ENCODE measurements at regions not wholly inside any gene's neighbourhood (a gene's known extent, or its start where the extent isn't known, plus 50 kb on each side); places are given as distances from the start of the nearest gene placed in this dataset.
"Not testable (repeated sequence)": the region's sequence is repeated elsewhere in the genome, so short reads cannot be mapped to it uniquely, and the experiment has no call there.

DNA sequence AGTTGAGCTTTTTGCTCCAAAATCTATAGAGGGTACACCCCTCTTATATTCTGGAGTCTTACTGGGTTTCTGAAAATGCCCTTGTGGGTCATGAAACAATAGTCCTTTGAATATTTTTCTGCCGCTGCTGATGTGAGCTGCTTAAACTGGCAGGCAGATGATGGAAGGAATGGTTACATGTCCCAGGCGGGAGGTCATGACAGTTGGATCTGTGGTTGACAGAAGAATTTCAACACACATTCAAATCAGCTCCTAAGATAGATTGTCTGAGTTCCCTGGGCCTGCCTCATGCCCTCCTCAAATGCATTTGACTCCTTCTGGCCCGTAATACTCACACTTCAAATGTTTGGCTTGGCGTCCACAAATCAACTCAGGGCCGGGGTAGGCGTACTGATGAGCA is 105.0 kb upstream of the IKBKE start:
- DNase-seq, result peak; percentile 9

DNA sequence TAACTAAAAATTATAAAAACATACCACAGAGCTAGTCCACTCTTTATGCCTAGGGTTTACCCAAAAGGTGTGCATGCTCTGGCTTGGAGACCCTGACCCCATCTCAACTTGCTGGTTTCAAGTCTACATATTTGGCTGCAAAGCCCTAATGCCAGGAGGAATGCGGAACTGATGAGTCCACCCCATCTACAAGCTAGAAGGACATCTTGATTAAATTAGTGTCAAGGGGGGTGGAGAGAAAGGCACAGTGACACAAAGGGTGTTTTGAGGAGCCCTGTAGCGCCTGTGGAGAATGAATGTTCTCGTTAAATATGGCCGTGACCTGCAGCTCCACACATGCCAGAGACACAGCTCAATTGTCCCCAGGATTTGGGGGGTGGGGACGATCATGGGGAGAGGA is 104.1 kb upstream of the IKBKE start:
- not testable (repeated sequence) for DNase-seq

DNA sequence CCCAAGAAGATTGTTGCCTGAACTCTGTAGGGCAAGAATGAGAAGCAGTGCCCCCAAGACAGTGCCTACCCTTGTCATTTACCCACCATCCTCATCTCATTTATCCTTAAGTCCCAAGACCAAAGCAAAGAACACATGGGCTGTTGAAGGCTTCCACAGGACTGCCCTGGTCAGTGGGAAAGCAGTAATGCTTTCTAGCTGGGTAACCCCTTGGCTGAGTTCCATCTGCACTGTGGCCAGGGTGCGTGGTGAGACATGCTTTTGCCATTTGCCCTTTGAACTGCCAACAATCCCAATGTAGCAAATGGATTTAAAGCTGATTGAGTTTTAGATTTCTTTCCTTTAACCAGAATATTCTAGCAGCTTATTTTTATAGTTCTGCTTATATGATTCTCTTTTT is 103.5 kb upstream of the IKBKE start:
- not testable (repeated sequence) for DNase-seq

DNA sequence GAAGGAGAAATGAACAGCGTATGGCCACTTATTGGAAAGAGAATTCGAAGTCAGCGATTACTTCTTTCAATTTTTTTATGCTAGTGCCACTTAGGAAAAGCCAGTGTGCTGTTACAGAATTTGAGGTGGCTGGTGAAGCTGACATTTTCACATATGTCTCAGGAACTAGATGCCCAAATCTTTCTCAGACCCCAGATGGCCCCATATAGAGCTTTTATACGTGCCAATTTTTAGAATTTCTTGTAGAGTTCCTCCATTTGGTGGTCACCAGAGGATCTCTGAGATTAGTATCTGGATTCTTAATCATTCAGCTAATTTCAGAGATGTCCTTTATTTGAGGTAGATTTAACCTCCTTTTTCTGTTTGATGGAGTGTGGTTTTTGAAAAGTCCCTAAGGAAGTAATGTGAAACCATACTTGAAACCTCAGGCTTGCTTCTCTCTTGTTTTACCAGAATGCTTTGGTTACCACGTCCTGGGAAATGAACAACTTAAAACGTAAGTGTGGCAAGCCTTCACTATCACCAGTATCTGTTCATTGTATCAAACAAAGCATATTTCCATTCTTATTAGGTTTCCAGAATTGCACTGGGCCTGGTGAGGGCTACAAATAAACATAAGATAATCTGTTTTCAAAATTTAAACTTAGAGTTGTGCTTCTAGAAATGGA is 102.2 kb upstream of the IKBKE start:
- DNase-seq, result not testable (repeated sequence)

DNA sequence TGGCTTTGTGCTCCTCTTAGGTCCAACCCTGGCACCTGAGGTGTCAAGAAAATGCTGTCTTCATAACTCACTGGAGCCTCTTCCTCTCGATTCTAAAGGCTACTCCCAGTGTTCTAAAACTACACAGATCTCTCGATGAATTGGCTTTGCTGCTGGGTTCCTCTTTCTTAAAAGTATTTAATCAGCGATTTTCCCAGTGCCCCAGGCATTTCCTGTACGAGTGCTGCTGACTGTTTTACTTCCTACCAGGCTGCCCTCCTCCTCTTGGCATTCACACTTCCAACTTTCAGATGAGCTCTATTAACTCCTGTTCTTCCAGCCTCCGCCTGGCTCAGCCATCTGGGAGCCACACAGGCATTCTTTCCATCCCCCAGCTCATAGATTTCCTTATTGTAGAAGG is 95.6 kb upstream of the IKBKE start:
- not testable (repeated sequence) for DNase-seq

DNA sequence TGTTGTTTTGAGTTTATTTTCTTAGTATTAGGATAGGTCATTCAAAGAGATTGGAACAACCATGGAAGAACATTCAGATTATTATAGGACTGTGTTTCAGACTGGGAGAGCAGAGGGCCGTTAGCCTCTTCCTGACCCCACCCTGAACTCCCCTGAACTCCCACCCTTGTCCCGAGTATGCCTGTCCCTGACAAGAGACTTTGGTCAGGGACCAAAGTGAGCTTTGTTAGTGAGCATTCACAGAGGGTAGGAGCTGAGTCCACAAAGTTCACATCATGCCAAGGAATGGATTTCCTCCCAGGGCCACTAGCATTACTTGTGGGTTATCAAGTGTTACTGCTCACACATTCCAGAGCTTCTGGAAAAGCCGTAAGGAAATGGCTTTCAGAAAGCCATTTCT is 94.7 kb upstream of the IKBKE start:
- DNase-seq, result not testable (repeated sequence)

DNA sequence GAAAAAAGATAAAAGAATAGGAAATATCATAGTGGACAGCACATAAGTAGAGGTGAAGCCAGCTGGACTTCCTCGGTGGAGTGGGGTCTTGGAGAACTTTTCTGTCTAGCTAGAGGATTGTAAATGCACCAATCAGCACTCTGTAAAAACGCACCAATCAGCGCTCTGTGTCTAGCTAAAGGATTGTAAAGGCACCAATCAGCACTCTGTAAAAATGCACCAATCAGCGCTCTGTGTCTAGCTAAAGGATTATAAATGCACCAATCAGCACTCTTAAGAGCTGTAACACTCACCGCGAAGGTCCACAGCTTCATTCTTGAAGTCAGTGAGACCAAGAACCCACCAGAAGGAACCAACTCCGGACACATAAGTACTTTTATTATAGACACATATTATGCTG is 91.8 kb upstream of the IKBKE start:
- DNase-seq, result not testable (repeated sequence)

DNA sequence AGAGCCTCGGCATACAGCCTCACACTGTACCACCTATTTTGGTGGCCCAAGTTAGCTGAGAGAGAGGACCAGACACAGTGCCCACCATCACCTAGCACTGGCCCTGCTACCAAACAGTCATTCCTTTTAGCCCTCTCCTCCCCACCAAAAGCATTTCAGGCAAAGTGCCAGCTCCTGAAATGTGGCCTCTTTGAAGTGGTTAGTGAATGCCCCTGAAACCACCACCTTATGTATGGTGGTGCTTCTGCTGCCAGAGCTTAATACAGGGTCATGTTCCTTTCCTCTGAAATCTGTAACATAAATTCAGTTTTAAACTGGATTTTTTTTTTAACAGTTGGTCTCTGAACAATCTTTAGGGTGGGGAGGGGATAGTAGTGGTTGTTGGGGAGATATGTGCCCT is 91.0 kb upstream of the IKBKE start:
- DNase-seq, result not testable (repeated sequence)

DNA sequence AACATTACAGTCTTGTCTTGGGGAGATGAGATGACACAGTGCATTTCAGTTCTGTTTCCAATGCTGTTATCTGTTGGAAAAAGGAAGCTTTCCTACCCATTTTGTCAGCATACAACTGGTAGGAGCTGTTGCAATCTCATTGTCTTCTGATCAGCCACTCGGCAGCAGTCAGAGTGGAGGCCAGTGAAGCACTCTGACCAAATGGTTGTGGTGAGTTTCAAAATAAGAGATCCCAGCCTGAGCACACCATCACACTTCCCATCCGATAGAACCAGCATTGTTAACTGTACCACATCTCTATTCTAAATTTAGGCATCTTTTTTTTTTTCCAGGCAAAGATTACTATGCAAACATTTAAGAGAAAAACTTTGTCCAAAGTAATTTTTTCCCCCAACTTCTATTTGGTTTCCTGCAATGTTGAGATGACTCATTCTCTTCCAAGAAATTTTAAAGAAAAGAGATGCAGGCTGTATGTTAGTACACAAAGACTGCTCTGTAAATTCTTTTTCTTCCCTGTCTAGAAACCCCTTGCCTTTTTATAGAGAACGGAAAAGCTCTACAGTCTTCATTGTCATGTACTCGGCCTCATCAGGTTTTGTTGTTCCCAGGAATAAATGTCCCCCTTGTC is 90.0 kb upstream of the IKBKE start:
- peak; percentile 81 for DNase-seq

DNA sequence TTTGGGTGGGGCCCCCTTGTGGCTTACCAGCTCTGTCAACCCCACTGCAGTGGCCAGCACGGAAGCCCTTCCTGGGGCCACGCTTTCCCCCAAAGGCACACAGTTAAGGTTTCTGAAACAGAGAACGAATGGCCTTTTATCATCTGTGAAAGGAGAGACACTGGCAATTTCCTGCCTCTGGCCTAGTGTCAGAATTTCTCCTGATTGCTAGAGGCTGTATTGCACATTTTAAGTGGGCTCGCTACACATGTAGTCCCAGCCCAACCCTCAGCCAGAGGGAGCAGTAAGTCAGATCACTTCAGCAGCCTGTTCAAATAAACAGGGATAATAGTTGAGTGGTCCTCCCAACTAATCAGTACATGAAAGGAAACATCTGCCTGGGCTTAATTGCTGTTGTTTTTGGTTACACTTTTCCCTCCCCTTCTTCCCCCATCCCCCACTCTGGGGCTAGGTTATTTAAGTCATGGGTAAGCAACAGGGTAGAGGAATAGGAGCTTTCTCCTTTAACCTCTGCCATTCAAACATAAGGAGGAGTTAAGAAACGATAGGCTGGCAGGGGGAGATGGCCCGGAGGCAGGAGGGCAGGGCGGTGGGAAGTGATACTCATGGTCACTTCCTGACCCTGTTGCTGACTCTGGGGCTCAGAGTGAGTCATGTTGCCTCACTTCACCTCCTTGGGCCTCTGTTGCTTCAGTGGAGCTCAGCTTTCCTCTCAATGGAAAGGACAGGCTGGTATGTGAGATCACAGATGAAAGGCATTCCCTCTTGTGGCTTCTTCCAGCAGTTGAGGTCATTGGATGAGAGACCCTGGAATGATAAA is 89.3 kb upstream of the IKBKE start:
- DNase-seq, result peak; percentile 10

DNA sequence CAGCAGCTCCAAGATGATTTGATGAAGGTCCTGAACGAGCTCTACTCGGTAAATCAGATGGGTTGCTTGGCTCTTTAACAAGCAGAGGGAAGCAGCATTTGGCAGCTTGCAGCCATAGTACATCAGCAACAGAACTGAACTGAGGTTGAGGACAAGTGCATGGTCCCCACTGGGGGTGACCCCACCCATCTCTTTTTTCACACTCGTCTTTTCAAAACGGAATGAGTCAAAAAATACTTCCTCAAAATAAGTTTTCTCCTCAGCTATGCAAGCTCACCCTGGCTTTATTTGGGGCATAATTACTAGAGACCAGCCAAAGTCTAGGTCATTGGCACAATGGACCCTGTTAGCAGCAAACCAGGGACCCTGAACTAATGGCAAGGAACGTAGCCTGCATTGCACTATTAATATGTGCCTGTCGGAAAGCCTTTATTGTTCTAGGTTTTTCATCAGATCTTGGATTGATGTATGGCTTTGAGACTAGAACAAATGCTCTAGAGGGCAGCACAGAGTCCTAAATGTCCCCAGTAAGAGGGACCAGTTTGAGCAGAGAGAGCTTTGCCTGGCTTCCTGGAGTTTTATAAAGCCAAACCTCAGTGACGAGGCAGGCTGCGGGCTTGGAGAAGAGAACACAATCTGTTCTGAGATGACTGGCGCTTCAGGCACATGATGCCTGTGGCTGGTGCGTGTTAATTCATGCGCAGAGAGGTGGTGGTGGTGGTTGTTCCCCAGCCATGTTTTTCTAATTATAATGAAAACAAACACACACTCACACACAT is 86.1 kb upstream of the IKBKE start:
- DNase-seq, result peak; percentile 63

DNA sequence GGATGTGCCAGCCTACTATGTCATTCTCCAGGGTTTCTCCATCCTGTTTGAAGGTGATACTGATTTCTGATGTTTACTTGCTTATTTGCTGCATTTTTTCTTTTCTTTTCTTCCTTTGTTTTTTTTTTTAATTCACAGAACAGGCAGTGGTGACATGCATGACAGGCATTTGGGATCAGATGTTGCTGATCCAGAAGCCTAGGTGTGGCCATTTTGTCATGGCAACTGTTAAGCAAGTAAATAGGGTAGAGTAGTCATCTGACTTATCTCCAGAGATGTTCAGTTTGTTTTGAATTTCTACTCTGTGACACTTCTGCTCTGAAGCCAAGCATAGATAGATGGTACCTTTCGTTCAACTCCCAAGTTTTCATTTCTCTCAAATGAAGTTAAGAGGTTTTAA is 85.4 kb upstream of the IKBKE start:
- not testable (repeated sequence) for DNase-seq

DNA sequence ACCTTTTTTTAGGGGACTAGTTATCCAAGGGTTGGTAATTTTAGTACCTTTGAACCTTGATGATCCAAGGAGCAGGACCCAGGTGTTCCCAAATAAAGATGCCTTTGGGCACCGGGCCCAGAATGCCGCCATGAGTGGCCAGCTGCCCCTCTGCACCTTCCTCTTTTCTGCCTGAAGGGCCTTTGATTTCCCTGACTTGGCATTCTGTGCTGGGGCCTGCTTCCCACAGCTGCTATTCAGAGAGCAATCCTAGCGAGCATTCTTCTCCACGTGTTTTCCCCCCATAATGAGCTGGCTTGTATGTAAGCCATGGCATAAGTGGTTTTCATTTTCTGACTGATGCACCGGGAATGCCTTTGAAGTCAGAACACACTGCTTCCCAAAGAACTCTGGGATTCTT is 82.6 kb upstream of the IKBKE start:
- DNase-seq, result not testable (repeated sequence)

DNA sequence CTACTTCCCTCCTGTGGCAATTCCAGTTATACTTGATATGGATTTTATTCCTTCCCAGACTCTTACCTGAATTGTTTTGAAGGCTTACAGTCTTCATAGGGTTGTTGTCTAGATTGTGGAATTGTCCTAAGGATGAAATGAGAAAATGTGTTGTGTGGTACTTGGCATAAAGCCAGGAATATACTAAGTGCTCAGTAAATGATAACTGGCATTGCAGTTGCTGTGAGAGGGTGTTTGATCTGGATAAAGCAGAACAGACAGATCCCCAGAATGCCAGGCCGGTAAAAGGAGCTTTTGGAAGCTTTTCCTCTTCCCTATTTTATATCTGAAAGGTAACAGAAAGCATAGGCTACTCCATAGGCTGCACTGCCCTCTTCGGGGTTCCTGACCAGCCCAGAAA is 78.4 kb upstream of the IKBKE start:
- not testable (repeated sequence) for DNase-seq

DNA sequence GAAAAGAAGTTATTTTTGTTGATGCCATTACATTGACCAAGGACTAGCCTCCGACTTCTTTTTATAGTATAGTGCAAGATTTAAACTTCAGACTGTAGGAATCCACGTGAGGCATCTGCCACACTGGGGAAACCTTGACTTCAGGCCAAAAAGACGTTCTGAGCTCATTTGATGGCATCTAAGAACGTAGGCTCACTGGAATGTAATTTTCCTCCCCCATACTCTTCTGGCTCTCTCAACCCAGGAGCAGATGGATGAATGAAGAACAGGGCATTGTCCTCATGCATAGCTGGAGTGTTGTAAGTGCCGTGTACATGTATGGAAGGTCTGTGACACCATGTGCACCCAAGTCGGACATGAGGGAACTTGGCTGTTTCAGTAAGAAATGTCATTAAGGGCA is 72.8 kb upstream of the IKBKE start:
- DNase-seq, result not testable (repeated sequence)

DNA sequence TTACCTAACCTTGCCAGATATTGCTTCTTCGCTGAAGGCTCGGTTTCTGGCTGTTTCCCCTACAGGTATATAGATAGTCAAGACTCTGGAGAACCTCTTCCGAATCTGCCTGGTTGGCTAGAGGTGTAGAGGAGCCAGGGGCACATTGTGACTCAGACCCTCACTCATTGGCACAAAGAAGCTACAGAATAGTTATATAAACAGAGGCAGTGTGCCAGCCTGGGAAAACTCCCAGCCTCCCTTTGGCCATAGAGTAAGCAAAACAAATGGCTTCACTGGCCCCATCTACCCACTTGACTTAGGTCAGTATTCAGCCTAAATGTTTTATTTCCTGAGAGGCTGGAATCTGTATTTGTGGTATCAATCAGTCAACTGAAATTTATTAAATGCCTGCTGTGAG is 72.0 kb upstream of the IKBKE start:
- not testable (repeated sequence) for DNase-seq

DNA sequence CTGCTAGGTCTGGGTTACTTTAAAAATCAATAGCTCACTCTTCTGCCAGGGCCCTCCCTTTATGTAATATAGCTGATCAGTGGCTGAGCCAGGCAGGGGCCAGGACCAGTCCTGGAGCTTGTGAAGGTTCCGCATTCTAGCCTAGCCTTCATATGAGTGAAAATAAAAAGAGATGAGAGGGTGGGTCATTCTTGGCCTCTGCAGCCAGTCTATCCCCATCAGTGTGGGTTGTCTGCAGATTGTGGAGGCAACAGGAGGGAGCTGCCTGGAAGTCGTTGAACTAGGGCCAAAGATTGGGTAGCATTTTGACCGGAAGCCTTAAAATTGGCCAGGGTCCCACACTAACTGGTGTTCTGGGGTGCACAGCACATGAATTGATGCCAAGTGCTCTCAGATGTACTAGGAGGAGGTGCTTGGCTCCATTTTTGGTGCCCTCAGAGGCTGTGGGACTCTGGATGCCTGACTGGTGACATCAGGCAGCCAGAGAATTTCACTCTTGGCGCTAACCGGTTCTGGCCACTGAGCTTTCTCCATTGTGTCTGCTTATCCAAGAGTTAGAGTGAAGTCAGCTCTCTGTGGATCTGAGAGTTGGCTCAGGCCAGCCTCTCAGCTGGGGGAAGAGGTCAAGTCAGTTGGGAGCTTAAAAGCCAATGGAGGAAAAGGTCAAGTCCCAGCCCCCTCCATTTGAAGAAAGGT is 66.5 kb upstream of the IKBKE start:
- not testable (repeated sequence) for DNase-seq

DNA sequence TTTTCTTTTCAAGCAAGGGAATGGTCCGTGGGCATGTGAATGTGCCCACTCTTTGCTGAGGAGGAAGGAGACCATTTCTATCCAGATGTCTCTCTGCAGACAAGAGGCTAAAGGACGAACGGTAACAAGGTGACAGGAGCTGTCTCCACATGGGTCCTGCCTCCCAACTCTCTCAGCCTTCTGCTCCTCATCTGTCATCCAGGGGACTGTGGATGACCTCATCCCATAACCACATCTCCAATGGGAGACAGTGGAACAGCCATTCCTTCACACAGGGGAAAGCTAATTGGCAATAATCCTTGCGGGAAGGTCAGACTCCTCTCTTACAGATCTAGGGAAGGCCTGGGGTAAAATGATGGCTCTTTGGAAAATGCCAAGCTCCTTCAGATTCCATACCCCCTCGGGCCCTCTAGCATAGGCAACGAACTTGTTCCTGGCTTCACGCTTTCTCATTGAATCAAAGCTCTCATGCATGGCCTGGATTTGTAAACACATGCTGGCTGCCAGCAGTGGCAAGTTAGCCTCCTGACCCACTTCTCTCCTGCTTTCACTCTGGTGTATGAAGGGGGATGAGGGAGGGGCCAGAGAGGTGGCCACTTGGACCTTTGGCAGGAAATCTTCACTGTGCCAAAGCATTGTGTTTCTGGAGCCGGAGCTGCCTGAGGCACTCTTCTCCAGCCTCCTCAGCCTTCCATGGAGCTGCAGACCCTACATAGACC is 65.8 kb upstream of the IKBKE start:
- not testable (repeated sequence) for DNase-seq

DNA sequence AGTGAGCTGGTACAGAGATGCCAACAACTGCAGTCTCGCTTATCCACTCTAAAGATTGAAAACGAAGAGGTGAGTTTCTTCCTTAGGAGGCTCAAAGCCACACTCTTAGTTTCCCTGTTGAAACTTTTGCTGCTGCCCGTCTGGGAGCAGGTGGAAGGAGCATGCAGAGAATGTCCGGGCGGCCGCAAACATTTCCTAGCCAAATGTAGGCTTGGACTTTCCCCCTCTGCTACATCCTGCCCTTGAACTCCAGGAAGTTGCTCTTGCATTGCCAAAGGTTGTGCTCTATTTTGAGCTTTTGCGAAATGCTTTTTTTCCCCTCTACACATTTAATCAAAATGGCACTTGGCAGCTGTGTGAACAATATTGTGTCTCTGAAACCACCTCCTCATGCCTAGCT is 65.0 kb upstream of the IKBKE start:
- not testable (repeated sequence) for DNase-seq

DNA sequence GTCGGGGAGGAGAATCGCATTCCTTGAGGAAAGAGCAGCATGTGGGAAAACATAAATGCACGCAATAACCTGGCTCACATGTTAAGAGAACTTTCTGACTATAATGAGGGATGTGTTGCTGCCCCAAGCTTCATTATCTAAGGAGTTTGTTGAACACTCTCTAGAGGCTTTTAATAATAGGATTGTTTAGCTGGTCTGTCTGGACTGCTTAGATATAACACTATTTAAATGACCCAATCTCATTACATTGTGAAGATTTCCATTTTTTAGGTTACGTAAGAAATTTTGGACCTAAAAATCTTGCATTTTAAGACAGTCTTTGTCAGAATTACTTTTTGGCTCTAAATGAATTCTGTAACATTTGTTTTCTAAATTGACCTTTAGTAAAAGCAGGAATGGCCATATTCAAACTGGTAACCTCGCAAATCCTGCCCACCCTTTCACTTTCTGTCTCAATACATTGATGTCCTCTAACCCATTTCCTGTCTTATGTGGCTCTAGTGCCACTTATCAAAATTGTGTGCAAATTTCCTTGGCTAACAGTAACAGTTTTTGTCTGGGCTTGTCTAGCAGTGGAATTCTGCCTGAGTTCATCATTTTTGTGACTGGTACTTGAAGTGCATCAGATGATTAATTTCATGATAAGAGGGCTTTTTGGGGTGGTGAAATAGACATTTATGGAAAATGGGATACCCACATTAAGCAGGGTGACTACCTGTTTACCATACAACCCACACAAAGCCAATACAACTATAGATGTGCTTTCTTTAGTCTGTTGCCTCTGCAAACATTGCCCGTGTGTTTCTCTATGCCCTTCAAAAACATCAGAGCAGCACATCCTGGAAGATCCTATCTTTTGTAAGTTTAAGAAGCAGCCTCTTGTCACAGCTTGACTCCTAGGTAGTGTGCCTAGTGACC is 61.6 kb upstream of the IKBKE start:
- DNase-seq, result not testable (repeated sequence)

DNA sequence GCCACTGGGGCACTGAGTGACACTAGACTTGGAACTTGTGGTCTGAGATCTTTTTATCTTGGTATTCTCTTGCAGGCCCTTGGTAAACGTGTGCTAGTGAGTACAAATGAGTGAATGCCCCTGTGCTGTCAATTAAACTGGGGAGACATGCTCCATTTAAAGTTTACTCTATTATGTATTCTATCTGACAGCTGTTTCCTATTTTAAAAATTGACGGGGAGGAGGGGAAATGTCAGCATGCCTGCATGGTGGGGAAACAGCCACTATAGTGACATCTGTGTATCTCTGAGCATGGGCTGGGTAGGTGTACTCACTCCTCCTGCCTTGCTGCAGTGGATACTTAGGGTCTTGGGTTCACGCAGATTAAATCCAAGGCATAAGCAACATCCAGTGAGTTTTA is 59.0 kb upstream of the IKBKE start:
- DNase-seq, result no peak
